Effector CD4-positive, alpha-beta T cell (primary cell): ENCODE measurements at regions not wholly inside any gene's neighbourhood (a gene's known extent, or its start where the extent isn't known, plus 50 kb on each side); places are given as distances from the start of the nearest gene placed in this dataset.
"Not testable (repeated sequence)": the region's sequence is repeated elsewhere in the genome, so short reads cannot be mapped to it uniquely, and the experiment has no call there.

ENCODE experiments used
- DNase-seq: peaks from one replicate; pipeline ENCODE4 v3.0.0-alpha.2; 2020

GRCh38 chr10:42177793-42178689 is 460.3 kb downstream of the ZNF33B start:
- not testable (repeated sequence) for DNase-seq

GRCh38 chr10:42177077-42177792 is 461.1 kb downstream of the ZNF33B start:
- no peak for DNase-seq

- DNase-seq: no peak
These were observed 487.8 kb downstream of the ZNF33B start for GRCh38 chr10:42150428-42151061.

GRCh38 chr10:42149722-42150427 is 488.5 kb downstream of the ZNF33B start:
- no peak for DNase-seq

- peak; percentile 2 for DNase-seq
These were observed 489.2 kb downstream of the ZNF33B start for GRCh38 chr10:42149027-42149700.

- DNase-seq: not testable (repeated sequence)
These were observed 492.2 kb downstream of the ZNF33B start for GRCh38 chr10:42146165-42146564.

- DNase-seq: not testable (repeated sequence)
These were observed 500.3 kb downstream of the ZNF33B start for GRCh38 chr10:42138023-42138422.

- no peak for DNase-seq
These were observed 525.3 kb downstream of the ZNF33B start for GRCh38 chr10:42113158-42113450.

GRCh38 chr10:42112331-42113157 is 525.8 kb downstream of the ZNF33B start:
- no peak for DNase-seq

- DNase-seq: no peak
These were observed 526.6 kb downstream of the ZNF33B start for GRCh38 chr10:42111661-42112330.

GRCh38 chr10:42111076-42111475 is 527.3 kb downstream of the ZNF33B start:
- no peak for DNase-seq
